ENCODE measurements at regions not wholly inside any gene's neighbourhood (a gene's known extent, or its start where the extent isn't known, plus 50 kb on each side); places are given as distances from the start of the nearest gene placed in this dataset.
A peak's percentile ranks its signal among the peaks of the same experiment; 100 is the strongest.

- no peak for DNase-seq
These were observed 418.7 kb downstream of the CBLN4 start for GRCh38 chr20:55586610-55587009.

- DNase-seq = no peak
These were observed 420.4 kb downstream of the CBLN4 start for GRCh38 chr20:55584964-55585363.

GRCh38 chr20:55584307-55584706, 421.0 kb downstream of the CBLN4 start:
- no peak for DNase-seq

GRCh38 chr20:55583036-55583435, 422.3 kb downstream of the CBLN4 start:
- DNase-seq = no peak

- DNase-seq = no peak
These were observed 422.8 kb downstream of the CBLN4 start for GRCh38 chr20:55582498-55582897.

- DNase-seq = no peak
These were observed 423.8 kb downstream of the CBLN4 start for GRCh38 chr20:55581519-55581918.

- DNase-seq = no peak
These were observed 424.8 kb downstream of the CBLN4 start for GRCh38 chr20:55580475-55580874.

- DNase-seq = no peak
These were observed 425.5 kb downstream of the CBLN4 start for GRCh38 chr20:55579802-55580201.

- no peak for DNase-seq
These were observed 428.3 kb downstream of the CBLN4 start for GRCh38 chr20:55576981-55577380.

- DNase-seq = no peak
These were observed 436.2 kb downstream of the CBLN4 start for GRCh38 chr20:55569084-55569483.

- DNase-seq = no peak
These were observed 437.5 kb downstream of the CBLN4 start for GRCh38 chr20:55567826-55568225.

- no peak for DNase-seq
These were observed 440.1 kb downstream of the CBLN4 start for GRCh38 chr20:55565096-55565773.

GRCh38 chr20:55561259-55561658, 444.1 kb downstream of the CBLN4 start:
- DNase-seq = peak; percentile 16

GRCh38 chr20:55557191-55557590, 448.1 kb downstream of the CBLN4 start:
- DNase-seq = no peak

GRCh38 chr20:55555075-55555650, 450.2 kb downstream of the CBLN4 start:
- DNase-seq = no peak

GRCh38 chr20:55544638-55545037, 460.7 kb downstream of the CBLN4 start:
- no peak for DNase-seq

- no peak for DNase-seq
These were observed 464.8 kb downstream of the CBLN4 start for GRCh38 chr20:55540486-55540885.

GRCh38 chr20:55540013-55540412, 465.3 kb downstream of the CBLN4 start:
- no peak for DNase-seq

GRCh38 chr20:55538261-55538908, 466.9 kb downstream of the CBLN4 start:
- DNase-seq = peak; percentile 53

GRCh38 chr20:55535366-55535765, 470.0 kb downstream of the CBLN4 start:
- DNase-seq = no peak

GRCh38 chr20:55533632-55534031, 471.7 kb downstream of the CBLN4 start:
- no peak for DNase-seq

GRCh38 chr20:55530763-55531162, 474.6 kb downstream of the CBLN4 start:
- DNase-seq = no peak

- no peak for DNase-seq
These were observed 476.8 kb downstream of the CBLN4 start for GRCh38 chr20:55528482-55528881.

GRCh38 chr20:55522296-55522815, 483.0 kb downstream of the CBLN4 start:
- DNase-seq = no peak

Measured in NCI-H226 (cell line).